Subcutaneous abdominal adipose tissue (tissue), 5 donors: ENCODE measurements at regions not wholly inside any gene's neighbourhood (a gene's known extent, or its start where the extent isn't known, plus 50 kb on each side); places are given as distances from the start of the nearest gene placed in this dataset.

Experiments
- H3K27ac ChIP-seq: one replicate; pipeline ENCODE4 v1.7.0; 2013; ENCODE audit warnings: low read depth, mild to moderate bottlenecking, inconsistent platforms, low read length, moderate library complexity
- H3K27me3 ChIP-seq, 5 donors: one replicate each; pipeline ENCODE4 v1.7.0; 2013; ENCODE audit warnings: low read length in 5 of 5, inconsistent platforms in 1 of 5; ENCODE audit not compliant: control insufficient read depth in 5 of 5, insufficient read depth in 4 of 5
- H3K36me3 ChIP-seq, 5 donors: one replicate each; pipeline ENCODE4 v1.7.0; 2013; ENCODE audit warnings: low read length in 5 of 5; ENCODE audit not compliant: control insufficient read depth in 5 of 5, insufficient read depth in 5 of 5
- H3K4me1 ChIP-seq, 5 donors: one replicate each; pipeline ENCODE4 v1.7.0; 2013; ENCODE audit warnings: low read length in 5 of 5, mild to moderate bottlenecking in 3 of 5, moderate library complexity in 1 of 5; ENCODE audit not compliant: control insufficient read depth in 5 of 5, insufficient read depth in 5 of 5
- H3K4me3 ChIP-seq, 5 donors: one replicate each; pipeline ENCODE4 v1.7.0; 2013; ENCODE audit warnings: low read length in 5 of 5, low read depth in 1 of 5
- H3K9ac ChIP-seq, 5 donors: one replicate each; pipeline ENCODE4 v1.7.0; 2013; ENCODE audit warnings: low read length in 5 of 5, mild to moderate bottlenecking in 4 of 5, moderate library complexity in 3 of 5
- H3K9me3 ChIP-seq, 5 donors: one replicate each; pipeline ENCODE4 v1.7.0; 2013; ENCODE audit warnings: low read length in 5 of 5; ENCODE audit not compliant: control insufficient read depth in 5 of 5
- donor health status: healthy.
- donor health status: healthy.
- donor health status: healthy.
- donor health status: healthy.
- donor health status: healthy.

GRCh38 chr7:115496006-115496405, 534.6 kb downstream of the TFEC start:
- Histone ChIP-seq H3K36me3 (no peaks in the 10 kb centered on the region), H3K9ac (no peak overlapping the region), H3K27ac (no peak overlapping the region), H3K27me3 (no peaks in the 10 kb centered on the region), H3K4me1 (no peaks in the 10 kb centered on the region), H3K4me3 (no peak overlapping the region), H3K9me3 (no peaks in the 10 kb centered on the region)

GRCh38 chr7:115494529-115495147, 535.9 kb downstream of the TFEC start:
- H3K9me3 ChIP-seq, result no peaks in the 10 kb centered on the region
- H3K4me3 ChIP-seq, result no peak overlapping the region
- H3K9ac ChIP-seq, result no peak overlapping the region
- no peak overlapping the region for H3K27ac ChIP-seq
- no peaks in the 10 kb centered on the region for H3K36me3 ChIP-seq
- H3K4me1 ChIP-seq, result no peaks in the 10 kb centered on the region
- no peaks in the 10 kb centered on the region for H3K27me3 ChIP-seq

GRCh38 chr7:115493381-115493780, 537.2 kb downstream of the TFEC start:
- no peaks in the 10 kb centered on the region for H3K36me3 ChIP-seq
- H3K27me3 ChIP-seq, result no peaks in the 10 kb centered on the region
- H3K4me1 ChIP-seq, result no peaks in the 10 kb centered on the region
- H3K27ac ChIP-seq, result no peak overlapping the region
- H3K9me3 ChIP-seq, result no peaks in the 10 kb centered on the region
- H3K4me3 ChIP-seq, result no peak overlapping the region
- H3K9ac ChIP-seq, result no peak overlapping the region

- no peak overlapping the region for H3K4me3 ChIP-seq
- H3K27me3 ChIP-seq, result no peaks in the 10 kb centered on the region
- no peak overlapping the region for H3K9ac ChIP-seq
- H3K27ac ChIP-seq, result no peak overlapping the region
- H3K36me3 ChIP-seq, result no peaks in the 10 kb centered on the region
- H3K9me3 ChIP-seq, result no peaks in the 10 kb centered on the region
- H3K4me1 ChIP-seq, result no peaks in the 10 kb centered on the region
These were observed 538.7 kb downstream of the TFEC start for GRCh38 chr7:115491744-115492380.

- Histone ChIP-seq H3K4me1 (peaks cover 0 to 10% (median 8%) of the 10 kb centered on the region in 5 donors), H3K27ac (no peak overlapping the region), H3K9ac (no peak overlapping the region), H3K27me3 (peaks cover 0 to 9% (median 3%) of the 10 kb centered on the region in 5 donors), H3K36me3 (no peaks in the 10 kb centered on the region), H3K4me3 (no peak overlapping the region), H3K9me3 (no peaks in the 10 kb centered on the region)
These were observed 551.1 kb downstream of the TFEC start for GRCh38 chr7:115479448-115479847.

- Histone ChIP-seq H3K4me3 (no peak overlapping the region), H3K27me3 (peaks cover 0 to 9% (median 3%) of the 10 kb centered on the region in 5 donors), H3K9me3 (no peaks in the 10 kb centered on the region), H3K36me3 (no peaks in the 10 kb centered on the region), H3K9ac (no peak overlapping the region), H3K27ac (no peak overlapping the region), H3K4me1 (peaks cover 0 to 10% (median 8%) of the 10 kb centered on the region in 5 donors)
These were observed 552.1 kb downstream of the TFEC start for GRCh38 chr7:115478426-115478825.

GRCh38 chr7:115477193-115477651, 553.3 kb downstream of the TFEC start:
- Histone ChIP-seq H3K4me1 (peaks cover 0 to 10% (median 8%) of the 10 kb centered on the region in 5 donors), H3K4me3 (peak overlapping the region; percentile 54 to 66 (median 60)), H3K9me3 (no peaks in the 10 kb centered on the region), H3K9ac (peak overlapping the region in 2 of 5 donors; percentile 14 to 64), H3K36me3 (no peaks in the 10 kb centered on the region), H3K27me3 (peaks cover 0 to 9% (median 3%) of the 10 kb centered on the region in 5 donors), H3K27ac (no peak overlapping the region)

- no peak overlapping the region for H3K27ac ChIP-seq
- peak overlapping the region in 1 of 5 donors; percentile 64 for H3K9ac ChIP-seq
- peaks cover 0 to 10% (median 8%) of the 10 kb centered on the region in 5 donors for H3K4me1 ChIP-seq
- peaks cover 0 to 9% (median 3%) of the 10 kb centered on the region in 5 donors for H3K27me3 ChIP-seq
- H3K4me3 ChIP-seq, result peak overlapping the region; percentile 54 to 66 (median 60)
- H3K36me3 ChIP-seq, result no peaks in the 10 kb centered on the region
- no peaks in the 10 kb centered on the region for H3K9me3 ChIP-seq
These were observed 553.8 kb downstream of the TFEC start for GRCh38 chr7:115476671-115477181.

GRCh38 chr7:115475761-115476385, 554.0 kb downstream of the MDFIC start:
- H3K27me3 ChIP-seq, result peaks cover 0 to 9% (median 3%) of the 10 kb centered on the region in 5 donors
- peaks cover 0 to 10% (median 8%) of the 10 kb centered on the region in 5 donors for H3K4me1 ChIP-seq
- H3K9ac ChIP-seq, result no peak overlapping the region
- H3K27ac ChIP-seq, result no peak overlapping the region
- H3K36me3 ChIP-seq, result no peaks in the 10 kb centered on the region
- H3K4me3 ChIP-seq, result no peak overlapping the region
- no peaks in the 10 kb centered on the region for H3K9me3 ChIP-seq

GRCh38 chr7:115475206-115475605, 553.3 kb downstream of the MDFIC start:
- H3K4me3 ChIP-seq, result no peak overlapping the region
- peaks cover 0 to 10% (median 8%) of the 10 kb centered on the region in 5 donors for H3K4me1 ChIP-seq
- no peaks in the 10 kb centered on the region for H3K9me3 ChIP-seq
- H3K27ac ChIP-seq, result no peak overlapping the region
- H3K27me3 ChIP-seq, result peaks cover 0 to 4% (median 3%) of the 10 kb centered on the region in 5 donors
- no peaks in the 10 kb centered on the region for H3K36me3 ChIP-seq
- H3K9ac ChIP-seq, result no peak overlapping the region
